ENCODE measurements at regions not wholly inside any gene's neighbourhood (a gene's known extent, or its start where the extent isn't known, plus 50 kb on each side); places are given as distances from the start of the nearest gene placed in this dataset.

GRCh38 chr6:56372406-56372995 is 125.1 kb upstream of the COL21A1 start:
- CTCF ChIA-PET, result no interaction called here
- peaks cover 33% of the 10 kb centered on the region for H3K4me1 ChIP-seq (ENCODE audit: insufficient read depth, low read length, poor library complexity, severe bottlenecking)
- intact Hi-C loops (cut with micrococcal nuclease; ENCODE audit: unreplicated experiment), result no loop called here
- POLR2A ChIA-PET (ENCODE audit: low non-redundant PET), result interaction anchor here (0.5 kb wide), 1 partner anchor 115 kb away, joined by 3 read pairs; no protein-coding TSS in a partner anchor
- no peaks in the 10 kb centered on the region for H3K27me3 ChIP-seq (replicated peaks; ENCODE audit: insufficient read depth, low read depth, low read length, poor library complexity)
- H3K27ac ChIP-seq (ENCODE audit: low read depth, low read length, poor library complexity, severe bottlenecking), result no peak overlapping the region
- no peak for DNase-seq (ENCODE audit: low spot score)
- no peaks in the 10 kb centered on the region for H3K36me3 ChIP-seq (ENCODE audit: insufficient read depth, low read length, poor library complexity, severe bottlenecking)
- no peaks in the 10 kb centered on the region for H3K9me3 ChIP-seq (ENCODE audit: low read depth, low read length, poor library complexity, severe bottlenecking)
- no peak overlapping the region for H3K4me3 ChIP-seq (ENCODE audit: low read depth, low read length, poor library complexity, severe bottlenecking)
- no peak for TF ChIP-seq EZH2 (IDR thresholded peaks at IDR 0.05; ENCODE audit: borderline replicate concordance, low read depth, low read length, poor library complexity, severe bottlenecking)
- TF ChIP-seq, protein P1, sequence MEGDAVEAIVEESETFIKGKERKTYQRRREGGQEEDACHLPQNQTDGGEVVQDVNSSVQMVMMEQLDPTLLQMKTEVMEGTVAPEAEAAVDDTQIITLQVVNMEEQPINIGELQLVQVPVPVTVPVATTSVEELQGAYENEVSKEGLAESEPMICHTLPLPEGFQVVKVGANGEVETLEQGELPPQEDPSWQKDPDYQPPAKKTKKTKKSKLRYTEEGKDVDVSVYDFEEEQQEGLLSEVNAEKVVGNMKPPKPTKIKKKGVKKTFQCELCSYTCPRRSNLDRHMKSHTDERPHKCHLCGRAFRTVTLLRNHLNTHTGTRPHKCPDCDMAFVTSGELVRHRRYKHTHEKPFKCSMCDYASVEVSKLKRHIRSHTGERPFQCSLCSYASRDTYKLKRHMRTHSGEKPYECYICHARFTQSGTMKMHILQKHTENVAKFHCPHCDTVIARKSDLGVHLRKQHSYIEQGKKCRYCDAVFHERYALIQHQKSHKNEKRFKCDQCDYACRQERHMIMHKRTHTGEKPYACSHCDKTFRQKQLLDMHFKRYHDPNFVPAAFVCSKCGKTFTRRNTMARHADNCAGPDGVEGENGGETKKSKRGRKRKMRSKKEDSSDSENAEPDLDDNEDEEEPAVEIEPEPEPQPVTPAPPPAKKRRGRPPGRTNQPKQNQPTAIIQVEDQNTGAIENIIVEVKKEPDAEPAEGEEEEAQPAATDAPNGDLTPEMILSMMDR (conservative IDR thresholded peaks at IDR 0.05; ENCODE audit: low read depth, low read length), result no peak
- BruUV-seq (replicated peaks), result no TSS peak

DNA sequence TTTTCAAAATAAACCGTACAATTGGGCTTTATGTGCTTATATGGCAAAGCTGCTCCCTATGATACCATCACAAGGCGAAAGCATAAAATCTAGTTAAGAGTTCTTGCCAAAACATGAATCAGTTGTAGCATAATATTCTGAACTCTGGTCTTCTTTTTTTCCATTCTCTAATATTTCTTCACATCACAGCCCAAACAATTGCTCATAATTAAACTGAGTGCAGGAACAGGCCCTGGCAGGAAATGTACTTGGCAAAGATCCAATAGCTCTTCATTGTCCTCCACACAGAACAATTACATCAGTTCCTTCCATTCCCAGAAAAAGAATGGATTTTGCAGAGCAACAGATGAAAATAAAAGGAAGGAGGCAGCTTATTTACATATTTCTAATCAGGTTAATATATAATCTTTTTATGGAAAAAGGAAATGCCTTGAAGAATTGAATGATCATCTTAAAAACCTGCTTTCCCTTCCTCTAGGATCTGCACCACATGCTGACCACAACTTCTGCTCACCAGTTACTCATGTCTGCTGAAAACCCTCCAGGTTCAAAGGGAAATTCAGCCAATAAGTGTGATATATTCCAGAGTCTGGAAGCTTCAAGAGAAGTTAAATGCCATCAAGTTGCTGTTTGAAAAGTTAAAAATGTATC is 123.3 kb upstream of the COL21A1 start:
- intact Hi-C loops (cut with micrococcal nuclease; ENCODE audit: unreplicated experiment), result no loop called here
- BruUV-seq (replicated peaks), result no TSS peak
- peak; percentile 91 for DNase-seq (ENCODE audit: low spot score)
- TF ChIP-seq EZH2 (IDR thresholded peaks at IDR 0.05; ENCODE audit: borderline replicate concordance, low read depth, low read length, poor library complexity, severe bottlenecking), result no peak
- TF ChIP-seq, protein P1 (conservative IDR thresholded peaks at IDR 0.05; ENCODE audit: low read depth, low read length), result no peak
- H3K4me3 ChIP-seq (ENCODE audit: low read depth, low read length, poor library complexity, severe bottlenecking), result no peak overlapping the region
- no peaks in the 10 kb centered on the region for H3K27me3 ChIP-seq (replicated peaks; ENCODE audit: insufficient read depth, low read depth, low read length, poor library complexity)
- no peaks in the 10 kb centered on the region for H3K36me3 ChIP-seq (ENCODE audit: insufficient read depth, low read length, poor library complexity, severe bottlenecking)
- H3K4me1 ChIP-seq (ENCODE audit: insufficient read depth, low read length, poor library complexity, severe bottlenecking), result peaks cover 33% of the 10 kb centered on the region
- H3K9me3 ChIP-seq (ENCODE audit: low read depth, low read length, poor library complexity, severe bottlenecking), result no peaks in the 10 kb centered on the region
- H3K27ac ChIP-seq (ENCODE audit: low read depth, low read length, poor library complexity, severe bottlenecking), result peak overlapping the region; percentile 79
- POLR2A ChIA-PET (ENCODE audit: low non-redundant PET), result no interaction called here
- CTCF ChIA-PET, result interaction anchor here (1.3 to 2.0 kb wide), 2 partner anchors 222 to 224 kb away, joined by 6 to 10 read pairs; no protein-coding TSS in a partner anchor

GRCh38 chr6:56370127-56370540 is 122.8 kb upstream of the COL21A1 start:
- TF ChIP-seq, protein P1 (conservative IDR thresholded peaks at IDR 0.05; ENCODE audit: low read depth, low read length), result peak; percentile 46
- TF ChIP-seq EZH2 (IDR thresholded peaks at IDR 0.05; ENCODE audit: borderline replicate concordance, low read depth, low read length, poor library complexity, severe bottlenecking), result no peak
- no TSS peak for BruUV-seq (replicated peaks)
- ChIA-PET CTCF (interaction anchor here (0.5 to 2.0 kb wide), 3 partner anchors 223 to 227 kb away, joined by 4 to 10 read pairs (median 6); no protein-coding TSS in a partner anchor), POLR2A (ENCODE audit: low non-redundant PET) (no interaction called here)
- H3K27ac ChIP-seq (ENCODE audit: low read depth, low read length, poor library complexity, severe bottlenecking), result peak overlapping the region; percentile 79
- no peaks in the 10 kb centered on the region for H3K9me3 ChIP-seq (ENCODE audit: low read depth, low read length, poor library complexity, severe bottlenecking)
- H3K4me1 ChIP-seq (ENCODE audit: insufficient read depth, low read length, poor library complexity, severe bottlenecking), result peaks cover 36% of the 10 kb centered on the region
- no peak overlapping the region for H3K4me3 ChIP-seq (ENCODE audit: low read depth, low read length, poor library complexity, severe bottlenecking)
- H3K27me3 ChIP-seq (replicated peaks; ENCODE audit: insufficient read depth, low read depth, low read length, poor library complexity), result no peaks in the 10 kb centered on the region
- DNase-seq (ENCODE audit: low spot score), result peak; percentile 60
- intact Hi-C loops (cut with micrococcal nuclease; ENCODE audit: unreplicated experiment), result no loop called here
- no peaks in the 10 kb centered on the region for H3K36me3 ChIP-seq (ENCODE audit: insufficient read depth, low read length, poor library complexity, severe bottlenecking)

Data from A673 (cell line).